ENCODE measurements at regions not wholly inside any gene's neighbourhood (a gene's known extent, or its start where the extent isn't known, plus 50 kb on each side); places are given as distances from the start of the nearest gene placed in this dataset.

- peaks cover 19% of the 10 kb centered on the region for H3K4me1 ChIP-seq (ENCODE audit: insufficient read depth, low read length)
- H3K4me3 ChIP-seq (ENCODE audit: insufficient read depth, low read depth, low read length): no peak overlapping the region
- H2AFZ ChIP-seq (ENCODE audit: low read depth, low read length): no peak overlapping the region
- H3K4me2 ChIP-seq (ENCODE audit: low read length): no peak overlapping the region
- H4K20me1 ChIP-seq (ENCODE audit: insufficient read depth, low read length): no peaks in the 10 kb centered on the region
- no peaks in the 10 kb centered on the region for H3K36me3 ChIP-seq (ENCODE audit: insufficient read depth, low read length)
- Mint-ChIP-seq H3K36me3 (ENCODE audit: low read depth, unreplicated experiment) (peaks cover 2% of the 10 kb centered on the region), H3K9me3 (ENCODE audit: unreplicated experiment) (no peaks in the 10 kb centered on the region), H3K4me1 (ENCODE audit: low read depth, unreplicated experiment) (peaks cover 25% of the 10 kb centered on the region), H3K27me3 (ENCODE audit: low read depth, unreplicated experiment) (no peaks in the 10 kb centered on the region), H3K4me3 (ENCODE audit: unreplicated experiment) (no peak overlapping the region), H3K27ac (ENCODE audit: unreplicated experiment) (peak overlapping the region; percentile 47)
- DNase-seq (ENCODE audit: low read depth): no peak
- no peaks in the 10 kb centered on the region for H3K9me3 ChIP-seq (ENCODE audit: insufficient read depth, low read depth, low read length)
- no peak for TF ChIP-seq CTCF (IDR thresholded peaks at IDR 0.05; ENCODE audit: insufficient read depth, low read depth, low read length)
- TF ChIP-seq EZH2 (IDR thresholded peaks at IDR 0.05; ENCODE audit: insufficient read depth, low read length): no peak
- no peak overlapping the region for H3K9ac ChIP-seq (ENCODE audit: low read length)
- no peaks in the 10 kb centered on the region for H3K27me3 ChIP-seq (ENCODE audit: insufficient read depth, low read length)
- H3K79me2 ChIP-seq (ENCODE audit: insufficient read depth, low read length): no peaks in the 10 kb centered on the region
- H3K27ac ChIP-seq (ENCODE audit: low read depth, low read length): no peak overlapping the region
- no peak for FAIRE-seq
Measured at GRCh38 chr1:234854645-234855039, 244.7 kb upstream of the IRF2BP2 start.

DNA sequence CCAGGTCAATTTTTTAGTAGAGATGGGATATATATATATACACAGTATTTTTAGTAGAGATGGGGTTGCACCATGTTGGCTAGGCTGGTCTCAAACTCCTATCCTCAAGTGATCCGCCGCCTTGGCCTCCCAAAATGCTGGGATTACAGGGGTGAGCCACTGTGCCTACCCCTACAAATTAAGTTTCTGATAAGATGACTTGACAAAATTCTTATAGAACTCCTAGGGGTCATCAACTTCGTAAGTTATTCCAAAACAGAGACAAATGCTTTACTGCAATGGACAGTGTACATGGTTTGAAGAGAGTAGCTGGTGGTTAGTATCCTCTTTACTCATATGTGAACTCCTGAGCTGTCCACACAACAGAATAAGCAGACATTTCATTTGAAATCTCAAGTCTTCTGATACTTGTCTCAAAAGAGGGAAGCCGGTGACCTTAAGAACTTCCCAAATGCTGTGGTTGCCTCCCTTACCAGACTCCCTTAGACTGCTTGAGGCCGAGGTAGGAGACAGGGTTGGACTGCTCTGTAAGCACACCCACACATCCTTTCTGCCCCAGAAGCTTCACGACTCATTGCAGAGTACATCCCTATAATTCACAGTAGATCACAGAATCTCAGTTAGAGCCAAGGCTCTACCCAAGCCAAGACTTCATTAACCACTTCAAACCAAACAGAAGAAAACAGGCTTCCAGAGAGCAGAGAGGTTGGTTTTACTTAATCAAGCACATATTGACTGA is 244.1 kb upstream of the IRF2BP2 start:
- Histone ChIP-seq H3K9ac (ENCODE audit: low read length) (no peak overlapping the region), H3K79me2 (ENCODE audit: insufficient read depth, low read length) (no peaks in the 10 kb centered on the region), H3K4me3 (ENCODE audit: insufficient read depth, low read depth, low read length) (no peak overlapping the region), H3K36me3 (ENCODE audit: insufficient read depth, low read length) (no peaks in the 10 kb centered on the region), H3K4me1 (ENCODE audit: insufficient read depth, low read length) (peaks cover 23% of the 10 kb centered on the region), H3K27ac (ENCODE audit: low read depth, low read length) (no peak overlapping the region), H3K4me2 (ENCODE audit: low read length) (no peak overlapping the region), H3K27me3 (ENCODE audit: insufficient read depth, low read length) (no peaks in the 10 kb centered on the region), H4K20me1 (ENCODE audit: insufficient read depth, low read length) (no peaks in the 10 kb centered on the region), H2AFZ (ENCODE audit: low read depth, low read length) (no peak overlapping the region), H3K9me3 (ENCODE audit: insufficient read depth, low read depth, low read length) (no peaks in the 10 kb centered on the region)
- no peaks in the 10 kb centered on the region for H3K9me3 Mint-ChIP-seq (ENCODE audit: unreplicated experiment)
- TF ChIP-seq EZH2 (IDR thresholded peaks at IDR 0.05; ENCODE audit: insufficient read depth, low read length): no peak
- no peak for TF ChIP-seq CTCF (IDR thresholded peaks at IDR 0.05; ENCODE audit: insufficient read depth, low read depth, low read length)
- H3K27me3 Mint-ChIP-seq (ENCODE audit: low read depth, unreplicated experiment): no peaks in the 10 kb centered on the region
- H3K4me3 Mint-ChIP-seq (ENCODE audit: unreplicated experiment): no peak overlapping the region
- H3K27ac Mint-ChIP-seq (ENCODE audit: unreplicated experiment): no peak overlapping the region
- peaks cover 2% of the 10 kb centered on the region for H3K36me3 Mint-ChIP-seq (ENCODE audit: low read depth, unreplicated experiment)
- H3K4me1 Mint-ChIP-seq (ENCODE audit: low read depth, unreplicated experiment): peaks cover 29% of the 10 kb centered on the region
- peak; percentile 27 for DNase-seq (ENCODE audit: low read depth)
- FAIRE-seq: no peak

DNA sequence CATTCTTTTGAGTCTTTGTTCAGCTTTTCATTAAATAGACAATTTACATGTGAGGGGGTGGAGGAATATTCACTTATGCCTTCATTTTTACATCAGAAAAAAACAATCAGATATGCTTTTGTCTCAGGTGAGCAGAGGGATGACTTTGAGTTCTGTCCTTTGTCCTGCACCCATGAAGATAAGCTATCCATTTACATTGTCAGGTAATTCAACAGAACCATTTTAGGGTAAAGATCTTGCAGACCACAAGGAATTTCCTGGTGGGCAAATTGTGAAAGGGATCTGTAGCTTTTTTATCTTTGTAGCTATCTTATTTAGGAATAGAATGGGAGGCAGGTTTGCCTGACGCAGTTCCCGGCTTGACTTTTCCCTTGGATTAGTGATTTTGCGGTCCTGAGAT is 242.7 kb upstream of the IRF2BP2 start:
- no peak overlapping the region for H3K4me3 Mint-ChIP-seq (ENCODE audit: unreplicated experiment)
- no peaks in the 10 kb centered on the region for H3K27me3 Mint-ChIP-seq (ENCODE audit: low read depth, unreplicated experiment)
- FAIRE-seq: no peak
- no peak overlapping the region for H3K27ac Mint-ChIP-seq (ENCODE audit: unreplicated experiment)
- Histone ChIP-seq H3K4me3 (ENCODE audit: insufficient read depth, low read depth, low read length) (no peak overlapping the region), H3K79me2 (ENCODE audit: insufficient read depth, low read length) (no peaks in the 10 kb centered on the region), H3K36me3 (ENCODE audit: insufficient read depth, low read length) (no peaks in the 10 kb centered on the region), H3K4me1 (ENCODE audit: insufficient read depth, low read length) (peaks cover 27% of the 10 kb centered on the region), H3K27ac (ENCODE audit: low read depth, low read length) (no peak overlapping the region), H3K9ac (ENCODE audit: low read length) (no peak overlapping the region), H3K9me3 (ENCODE audit: insufficient read depth, low read depth, low read length) (no peaks in the 10 kb centered on the region), H2AFZ (ENCODE audit: low read depth, low read length) (no peak overlapping the region), H3K4me2 (ENCODE audit: low read length) (no peak overlapping the region), H3K27me3 (ENCODE audit: insufficient read depth, low read length) (no peaks in the 10 kb centered on the region), H4K20me1 (ENCODE audit: insufficient read depth, low read length) (no peaks in the 10 kb centered on the region)
- TF ChIP-seq EZH2 (IDR thresholded peaks at IDR 0.05; ENCODE audit: insufficient read depth, low read length) (no peak), CTCF (IDR thresholded peaks at IDR 0.05; ENCODE audit: insufficient read depth, low read depth, low read length) (no peak)
- peaks cover 26% of the 10 kb centered on the region for H3K4me1 Mint-ChIP-seq (ENCODE audit: low read depth, unreplicated experiment)
- no peak for DNase-seq (ENCODE audit: low read depth)
- peaks cover 2% of the 10 kb centered on the region for H3K36me3 Mint-ChIP-seq (ENCODE audit: low read depth, unreplicated experiment)
- no peaks in the 10 kb centered on the region for H3K9me3 Mint-ChIP-seq (ENCODE audit: unreplicated experiment)

All from astrocyte (in vitro differentiated cells and primary cell).